Stomach smooth muscle (tissue), 2 donors: ENCODE measurements at regions not wholly inside any gene's neighbourhood (a gene's known extent, or its start where the extent isn't known, plus 50 kb on each side); places are given as distances from the start of the nearest gene placed in this dataset.

Experiments used
- H3K27ac ChIP-seq: one replicate; pipeline ENCODE4 v1.7.0; 2013; ENCODE audit warnings: mild to moderate bottlenecking, low read length, inconsistent platforms
- H3K27me3 ChIP-seq, 2 donors: one replicate each; pipeline ENCODE4 v1.7.0; 2013; ENCODE audit warnings: low read length in 2 of 2; ENCODE audit not compliant: insufficient read depth in 2 of 2, control insufficient read depth in 1 of 2
- H3K36me3 ChIP-seq, 2 donors: one replicate each; pipeline ENCODE4 v1.7.0; 2013; ENCODE audit warnings: low read length in 2 of 2; ENCODE audit not compliant: control insufficient read depth in 2 of 2, insufficient read depth in 2 of 2
- H3K4me1 ChIP-seq: one replicate; pipeline ENCODE4 v1.7.0; 2013; ENCODE audit warnings: low read length; ENCODE audit not compliant: control insufficient read depth, insufficient read depth
- H3K4me3 ChIP-seq, 2 donors: one replicate each; pipeline ENCODE4 v1.7.0; 2013; ENCODE audit warnings: low read length in 2 of 2
- H3K9ac ChIP-seq, 2 donors: one replicate each; pipeline ENCODE4 v1.7.0; 2013; ENCODE audit warnings: low read length in 2 of 2, mild to moderate bottlenecking in 1 of 2
- H3K9me3 ChIP-seq, 2 donors: one replicate each; pipeline ENCODE4 v1.7.0; 2013; ENCODE audit warnings: low read length in 2 of 2; ENCODE audit not compliant: control insufficient read depth in 2 of 2
- donor health status: healthy.
- donor health status: Pancreatic carcinoma.

DNA sequence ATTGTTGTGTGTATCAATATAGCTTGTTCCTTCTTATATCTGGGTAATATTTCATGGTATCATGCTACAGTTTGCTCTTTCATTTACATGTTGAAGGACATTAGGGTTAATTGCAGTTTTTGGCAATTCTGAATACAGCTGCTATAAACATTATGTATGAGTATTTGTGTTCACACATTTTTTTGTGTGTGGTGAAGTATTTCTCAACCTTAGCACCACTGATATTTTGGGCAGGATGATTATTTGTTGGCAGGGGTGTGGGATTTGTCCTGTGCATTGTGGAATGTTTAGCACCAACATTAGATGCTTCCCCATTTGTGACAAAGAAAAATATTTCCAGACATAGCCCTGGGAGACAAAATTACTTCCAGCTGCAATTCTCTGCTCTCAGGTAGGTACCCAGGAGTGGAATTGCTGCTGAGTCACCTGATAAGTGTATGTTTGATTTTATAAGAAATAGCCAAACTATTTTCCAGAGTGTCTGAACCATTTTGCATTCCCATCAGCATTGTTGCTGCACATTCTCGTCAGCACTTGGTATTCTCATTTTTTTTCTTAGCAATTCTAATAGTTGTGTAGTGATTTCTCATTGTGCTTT lies 128.2 kb downstream of the SNX19 start:
- H3K36me3 ChIP-seq: no peaks in the 10 kb centered on the region
- no peak overlapping the region for H3K4me3 ChIP-seq
- no peak overlapping the region for H3K27ac ChIP-seq
- peaks cover 2% of the 10 kb centered on the region for H3K4me1 ChIP-seq
- H3K27me3 ChIP-seq: no peaks in the 10 kb centered on the region
- no peak overlapping the region for H3K9ac ChIP-seq
- peaks cover 4 to 6% of the 10 kb centered on the region in 2 donors for H3K9me3 ChIP-seq

DNA sequence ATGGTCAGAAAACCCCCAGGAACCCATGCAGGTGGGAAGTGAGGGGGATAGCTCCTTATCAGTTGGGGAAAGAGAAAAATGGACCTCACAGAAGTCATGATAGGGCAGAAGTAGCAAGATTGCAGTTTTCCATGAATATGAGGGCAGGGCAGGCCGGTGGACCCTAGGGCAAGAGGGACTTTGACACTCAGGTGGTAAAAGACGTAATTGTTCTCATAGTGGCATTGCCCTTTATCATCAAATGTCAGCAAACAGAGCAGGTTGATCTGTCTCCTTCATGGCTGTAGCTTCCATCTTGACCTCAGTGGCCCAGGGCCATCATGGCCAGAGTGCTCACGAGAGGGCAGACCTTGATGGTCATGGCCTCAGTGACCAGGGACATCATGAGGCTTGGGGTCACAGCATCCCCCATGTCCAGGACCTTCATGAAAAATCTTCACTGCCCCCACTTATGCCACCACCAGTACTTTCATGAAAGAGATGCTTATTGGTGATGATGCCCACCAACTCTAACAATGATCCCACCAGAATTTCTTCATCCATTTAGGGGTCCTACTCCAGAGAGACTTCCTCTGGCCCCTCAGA lies 127.1 kb downstream of the SNX19 start:
- H3K36me3 ChIP-seq: no peaks in the 10 kb centered on the region
- no peaks in the 10 kb centered on the region for H3K4me1 ChIP-seq
- H3K27me3 ChIP-seq: no peaks in the 10 kb centered on the region
- H3K27ac ChIP-seq: no peak overlapping the region
- H3K9ac ChIP-seq: no peak overlapping the region
- H3K4me3 ChIP-seq: no peak overlapping the region
- peaks cover 4 to 6% of the 10 kb centered on the region in 2 donors for H3K9me3 ChIP-seq

DNA sequence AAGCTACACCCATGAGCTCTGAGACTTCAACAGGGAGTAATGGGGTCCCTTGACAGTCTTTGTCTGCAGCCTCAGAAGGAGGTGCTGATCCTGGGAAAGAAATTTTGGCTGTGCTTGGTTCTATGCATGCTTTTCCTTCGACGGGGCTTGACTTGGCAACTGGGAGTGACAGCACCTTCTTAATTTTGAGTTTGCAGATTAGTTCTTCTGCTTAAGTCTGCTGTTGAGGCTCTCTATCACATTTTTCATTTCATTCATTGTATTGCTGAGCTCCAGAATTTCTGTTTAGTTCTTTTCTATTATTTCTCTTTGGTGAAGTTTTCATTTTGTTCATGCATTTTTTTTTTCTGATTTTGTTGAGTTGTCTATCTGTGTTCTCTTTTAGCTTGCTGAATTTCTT lies 125.6 kb downstream of the SNX19 start:
- H3K27me3 ChIP-seq: no peaks in the 10 kb centered on the region
- no peak overlapping the region for H3K4me3 ChIP-seq
- H3K9ac ChIP-seq: no peak overlapping the region
- no peak overlapping the region for H3K27ac ChIP-seq
- H3K9me3 ChIP-seq: peaks cover 4 to 6% of the 10 kb centered on the region in 2 donors
- H3K4me1 ChIP-seq: no peaks in the 10 kb centered on the region
- no peaks in the 10 kb centered on the region for H3K36me3 ChIP-seq

DNA sequence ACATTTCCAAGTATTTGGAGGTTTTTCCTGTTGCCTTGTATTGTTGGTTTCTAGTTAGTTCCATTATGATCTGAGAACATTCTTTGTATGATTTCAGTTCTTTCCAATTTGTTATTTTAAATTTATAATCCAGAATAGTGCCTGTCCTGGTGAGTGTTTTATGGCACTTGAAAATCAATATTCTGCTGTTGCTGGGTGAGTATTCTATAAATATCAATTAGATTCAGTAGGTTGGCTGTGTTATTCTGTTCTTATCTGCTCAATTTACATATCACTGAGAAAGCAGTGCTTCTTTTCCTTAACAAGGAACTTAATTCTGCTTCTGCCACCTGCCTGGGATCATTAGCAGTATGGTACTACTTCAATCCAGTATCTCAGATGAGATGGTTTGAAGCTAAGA lies 123.5 kb downstream of the SNX19 start:
- Histone ChIP-seq H3K27ac (no peak overlapping the region), H3K36me3 (no peaks in the 10 kb centered on the region), H3K4me3 (no peak overlapping the region), H3K9ac (no peak overlapping the region), H3K9me3 (peaks cover 4 to 6% of the 10 kb centered on the region in 2 donors), H3K4me1 (no peaks in the 10 kb centered on the region), H3K27me3 (no peaks in the 10 kb centered on the region)

DNA sequence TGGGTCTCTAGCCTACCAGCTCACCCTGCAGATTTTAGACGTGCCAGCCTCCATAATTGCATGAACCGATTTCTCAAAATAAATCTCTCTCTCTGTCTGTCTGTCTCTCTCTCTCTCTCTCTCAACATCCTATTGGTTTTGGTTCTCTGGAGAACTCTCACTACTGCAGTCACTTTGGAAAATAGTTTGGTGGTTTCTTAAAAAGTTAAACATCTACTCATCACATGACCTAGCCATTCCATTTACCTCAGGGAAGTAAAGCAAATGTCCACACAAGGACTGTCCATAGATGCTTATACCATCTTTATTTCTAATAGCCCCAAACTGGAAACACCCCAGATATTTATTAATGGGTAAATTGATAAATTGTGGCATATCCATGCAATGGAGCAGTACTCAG lies 119.5 kb downstream of the SNX19 start:
- Histone ChIP-seq H3K9ac (no peak overlapping the region), H3K4me1 (no peaks in the 10 kb centered on the region), H3K36me3 (no peaks in the 10 kb centered on the region), H3K9me3 (no peaks in the 10 kb centered on the region), H3K27ac (no peak overlapping the region), H3K27me3 (no peaks in the 10 kb centered on the region), H3K4me3 (no peak overlapping the region)

DNA sequence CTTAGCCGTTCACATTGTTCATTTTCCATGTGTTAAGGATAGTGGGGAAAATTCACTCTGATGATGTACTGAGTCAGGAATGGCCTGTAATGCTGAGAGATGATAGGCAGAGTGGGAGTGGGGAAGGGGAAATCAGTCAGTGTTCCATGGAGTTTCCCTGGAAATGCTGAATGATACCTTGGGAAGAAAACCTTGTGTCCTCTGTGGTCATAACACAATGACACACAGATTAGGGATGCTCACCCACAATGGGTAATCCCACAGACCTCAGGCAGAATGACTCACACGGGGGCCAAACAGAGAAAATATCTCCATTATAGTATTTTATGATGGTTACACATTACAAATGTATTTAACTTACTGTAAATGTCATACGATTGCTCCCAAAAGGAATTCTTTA lies 118.0 kb downstream of the SNX19 start:
- Histone ChIP-seq H3K4me3 (no peak overlapping the region), H3K27me3 (no peaks in the 10 kb centered on the region), H3K9ac (no peak overlapping the region), H3K36me3 (no peaks in the 10 kb centered on the region), H3K27ac (no peak overlapping the region), H3K9me3 (no peaks in the 10 kb centered on the region), H3K4me1 (no peaks in the 10 kb centered on the region)

DNA sequence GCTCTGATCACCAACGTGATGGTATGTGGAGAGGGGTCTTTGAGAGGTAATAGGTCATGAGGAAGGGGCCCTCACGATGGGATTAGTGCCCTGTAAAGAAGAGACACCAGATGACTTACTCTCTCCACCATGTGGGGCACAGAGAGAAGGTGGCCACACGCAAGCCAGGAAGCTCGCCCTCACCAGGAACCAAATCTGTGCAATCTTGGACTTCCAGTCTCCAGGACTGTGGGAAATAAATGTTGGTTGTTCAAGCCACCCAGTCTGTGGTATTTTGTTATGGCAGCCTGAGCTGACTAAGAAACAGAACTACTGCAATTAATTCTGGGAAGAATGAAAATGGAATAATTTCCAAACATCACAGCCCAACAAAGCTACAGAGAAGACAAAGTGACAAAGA lies 117.5 kb downstream of the SNX19 start:
- Histone ChIP-seq H3K4me3 (no peak overlapping the region), H3K4me1 (no peaks in the 10 kb centered on the region), H3K36me3 (no peaks in the 10 kb centered on the region), H3K27ac (no peak overlapping the region), H3K9ac (no peak overlapping the region), H3K27me3 (no peaks in the 10 kb centered on the region), H3K9me3 (no peaks in the 10 kb centered on the region)

DNA sequence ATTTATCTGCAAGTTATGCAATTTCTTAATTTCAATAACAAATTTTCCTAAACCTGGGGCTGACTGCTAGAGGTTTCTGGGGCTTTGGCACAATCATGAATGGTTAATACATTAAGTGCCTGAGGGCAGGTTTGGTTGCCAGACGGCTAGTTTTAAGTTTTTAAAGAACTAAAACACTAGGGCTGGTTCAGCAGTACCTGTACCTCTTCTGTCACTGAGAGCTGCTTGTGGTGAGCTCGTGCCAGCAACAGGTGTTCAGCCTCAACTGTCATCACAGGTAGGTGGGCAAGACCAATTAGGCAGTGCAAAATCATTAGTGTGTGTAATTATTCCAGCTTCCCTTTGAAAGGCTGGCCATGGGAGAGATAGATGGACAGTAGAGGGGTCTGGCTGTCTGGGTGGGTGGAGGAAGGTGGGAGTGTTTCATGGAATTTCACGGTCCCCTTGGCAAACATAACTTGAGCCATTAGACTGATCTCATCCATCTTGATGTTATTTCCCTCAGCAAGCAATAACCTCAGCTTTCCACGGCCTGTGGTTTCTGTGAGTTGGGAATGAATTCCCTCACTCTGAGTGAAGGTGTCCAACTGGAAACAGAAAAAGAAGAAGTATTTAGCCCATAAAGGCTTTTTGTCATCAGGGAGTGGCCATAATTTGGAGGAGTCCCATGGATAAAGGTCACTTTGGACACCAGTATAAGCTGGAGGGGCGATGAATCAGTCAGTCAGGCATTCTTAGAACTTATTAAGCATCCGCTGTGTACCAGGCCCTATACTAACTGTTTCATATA lies 114.8 kb downstream of the SNX19 start:
- no peak overlapping the region for H3K9ac ChIP-seq
- H3K4me3 ChIP-seq: no peak overlapping the region
- no peaks in the 10 kb centered on the region for H3K27me3 ChIP-seq
- no peak overlapping the region for H3K27ac ChIP-seq
- no peaks in the 10 kb centered on the region for H3K36me3 ChIP-seq
- H3K4me1 ChIP-seq: no peaks in the 10 kb centered on the region
- no peaks in the 10 kb centered on the region for H3K9me3 ChIP-seq

DNA sequence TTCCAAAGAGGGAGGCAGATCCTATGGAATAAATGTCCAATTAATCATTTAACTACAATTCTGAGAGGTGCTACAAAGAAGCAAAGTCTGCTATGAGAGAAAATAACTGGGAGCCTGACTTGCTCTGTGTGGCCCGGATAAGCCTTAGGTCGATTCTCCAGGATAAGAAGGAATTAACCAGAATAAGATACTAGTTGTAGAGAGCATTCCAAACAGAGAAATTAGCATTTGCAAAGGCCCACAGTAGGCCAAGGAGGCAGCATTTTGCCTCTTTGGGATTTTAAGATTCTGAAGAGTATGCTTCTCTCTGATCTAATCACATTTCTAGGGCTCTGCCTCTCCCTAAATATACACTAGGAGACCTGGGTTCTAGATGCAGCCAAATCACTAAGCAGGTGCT lies 113.7 kb downstream of the SNX19 start:
- Histone ChIP-seq H3K27me3 (no peaks in the 10 kb centered on the region), H3K4me3 (no peak overlapping the region), H3K9ac (no peak overlapping the region), H3K9me3 (no peaks in the 10 kb centered on the region), H3K4me1 (no peaks in the 10 kb centered on the region), H3K27ac (no peak overlapping the region), H3K36me3 (no peaks in the 10 kb centered on the region)

DNA sequence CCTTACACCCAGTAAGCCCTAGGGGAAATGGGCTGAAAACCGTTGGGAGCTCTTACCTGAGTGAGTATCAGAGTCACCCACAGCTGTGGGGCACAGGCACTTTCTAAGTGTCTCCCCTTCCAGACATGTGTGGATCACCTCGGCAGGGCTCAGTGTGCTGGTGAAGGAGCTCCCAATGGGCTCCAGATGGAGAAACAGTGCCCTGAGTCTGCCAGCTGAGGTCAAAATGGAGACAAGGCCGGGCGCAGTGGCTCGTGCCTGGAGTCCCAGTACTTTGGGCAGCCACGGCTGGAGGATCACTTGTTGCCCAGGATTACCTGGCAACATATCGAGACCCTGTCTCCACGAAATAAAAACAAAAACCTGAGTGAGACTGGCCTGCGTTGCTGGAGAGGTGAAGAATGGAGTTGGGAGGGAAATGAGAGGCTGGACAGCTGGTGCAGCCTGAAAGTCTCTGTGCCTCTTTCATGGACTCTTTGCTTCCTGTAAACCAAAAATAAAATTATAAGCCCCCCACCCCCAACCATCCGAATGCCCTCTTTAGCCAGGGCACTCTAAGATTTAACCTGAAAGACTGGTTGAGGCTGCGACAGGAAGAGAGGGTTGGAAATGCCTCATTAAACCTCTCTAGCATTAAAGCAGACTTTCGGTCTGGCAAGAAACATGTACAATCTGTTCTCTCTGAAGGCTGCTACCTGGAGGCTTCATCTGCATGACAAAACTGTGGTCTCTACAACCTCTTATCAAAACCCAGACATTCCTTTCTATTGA lies 111.8 kb downstream of the SNX19 start:
- Histone ChIP-seq H3K36me3 (no peaks in the 10 kb centered on the region), H3K27me3 (no peaks in the 10 kb centered on the region), H3K4me3 (no peak overlapping the region), H3K9ac (no peak overlapping the region), H3K4me1 (no peaks in the 10 kb centered on the region), H3K27ac (no peak overlapping the region), H3K9me3 (no peaks in the 10 kb centered on the region)
